ENCODE measurements at regions not wholly inside any gene's neighbourhood (a gene's known extent, or its start where the extent isn't known, plus 50 kb on each side); places are given as distances from the start of the nearest gene placed in this dataset.
A peak's percentile ranks its signal among the peaks of the same experiment; 100 is the strongest.

DNA sequence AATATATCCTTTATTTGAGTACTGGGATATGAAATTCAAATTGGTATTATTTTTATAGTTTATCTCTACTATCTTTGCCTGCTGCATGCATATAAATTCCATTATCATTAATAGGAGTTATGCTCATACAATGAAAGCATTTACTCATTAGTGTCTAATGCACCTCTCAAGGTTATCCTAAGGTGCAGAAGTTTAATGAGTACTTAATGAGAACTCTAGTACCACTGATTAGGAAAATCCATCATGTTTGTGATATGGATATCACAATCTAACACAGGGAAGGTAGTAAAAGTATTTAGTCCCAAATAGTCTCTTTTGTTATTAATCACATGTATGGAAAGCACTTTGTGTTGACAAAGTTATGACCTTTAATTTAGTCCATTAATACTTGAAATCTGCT is 77.2 kb upstream of the SLC10A2 start:
- TF ChIP-seq, protein P1, sequence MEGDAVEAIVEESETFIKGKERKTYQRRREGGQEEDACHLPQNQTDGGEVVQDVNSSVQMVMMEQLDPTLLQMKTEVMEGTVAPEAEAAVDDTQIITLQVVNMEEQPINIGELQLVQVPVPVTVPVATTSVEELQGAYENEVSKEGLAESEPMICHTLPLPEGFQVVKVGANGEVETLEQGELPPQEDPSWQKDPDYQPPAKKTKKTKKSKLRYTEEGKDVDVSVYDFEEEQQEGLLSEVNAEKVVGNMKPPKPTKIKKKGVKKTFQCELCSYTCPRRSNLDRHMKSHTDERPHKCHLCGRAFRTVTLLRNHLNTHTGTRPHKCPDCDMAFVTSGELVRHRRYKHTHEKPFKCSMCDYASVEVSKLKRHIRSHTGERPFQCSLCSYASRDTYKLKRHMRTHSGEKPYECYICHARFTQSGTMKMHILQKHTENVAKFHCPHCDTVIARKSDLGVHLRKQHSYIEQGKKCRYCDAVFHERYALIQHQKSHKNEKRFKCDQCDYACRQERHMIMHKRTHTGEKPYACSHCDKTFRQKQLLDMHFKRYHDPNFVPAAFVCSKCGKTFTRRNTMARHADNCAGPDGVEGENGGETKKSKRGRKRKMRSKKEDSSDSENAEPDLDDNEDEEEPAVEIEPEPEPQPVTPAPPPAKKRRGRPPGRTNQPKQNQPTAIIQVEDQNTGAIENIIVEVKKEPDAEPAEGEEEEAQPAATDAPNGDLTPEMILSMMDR (IDR thresholded peaks at IDR 0.05) = no peak
- Mint-ChIP-seq H3K9me3 (peaks cover 29% of the 10 kb centered on the region), H3K27ac (no peak overlapping the region), H3K36me3 (ENCODE audit: low read depth) (no peaks in the 10 kb centered on the region), H3K4me3 (no peak overlapping the region), H3K4me1 (ENCODE audit: low read depth) (no peaks in the 10 kb centered on the region), H3K27me3 (ENCODE audit: insufficient read depth) (no peaks in the 10 kb centered on the region)
- DNase-seq = no peak

DNA sequence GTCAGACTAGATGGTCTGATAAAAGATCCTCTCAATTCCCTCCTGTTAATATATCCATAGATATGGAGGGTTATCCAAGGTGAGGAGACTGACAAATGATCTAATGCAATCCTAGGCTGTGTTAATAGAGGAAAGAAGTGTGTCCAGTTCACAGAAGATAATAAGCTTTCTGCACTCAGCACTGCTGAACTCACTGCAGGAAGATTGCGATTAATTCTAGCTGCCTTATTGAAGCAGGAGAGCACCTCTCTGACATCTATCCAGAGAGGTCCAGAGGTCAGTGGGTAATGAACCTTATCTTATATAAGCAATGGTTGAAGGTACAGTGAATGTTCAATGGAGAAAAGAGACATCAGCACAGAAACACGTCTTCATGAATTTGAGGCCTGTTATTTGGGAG is 75.9 kb upstream of the SLC10A2 start:
- Mint-ChIP-seq H3K27ac (no peak overlapping the region), H3K4me1 (ENCODE audit: low read depth) (no peaks in the 10 kb centered on the region), H3K4me3 (no peak overlapping the region), H3K27me3 (ENCODE audit: insufficient read depth) (no peaks in the 10 kb centered on the region), H3K9me3 (peaks cover 35% of the 10 kb centered on the region), H3K36me3 (ENCODE audit: low read depth) (no peaks in the 10 kb centered on the region)
- TF ChIP-seq, protein P1 (IDR thresholded peaks at IDR 0.05) = no peak
- DNase-seq = no peak

DNA sequence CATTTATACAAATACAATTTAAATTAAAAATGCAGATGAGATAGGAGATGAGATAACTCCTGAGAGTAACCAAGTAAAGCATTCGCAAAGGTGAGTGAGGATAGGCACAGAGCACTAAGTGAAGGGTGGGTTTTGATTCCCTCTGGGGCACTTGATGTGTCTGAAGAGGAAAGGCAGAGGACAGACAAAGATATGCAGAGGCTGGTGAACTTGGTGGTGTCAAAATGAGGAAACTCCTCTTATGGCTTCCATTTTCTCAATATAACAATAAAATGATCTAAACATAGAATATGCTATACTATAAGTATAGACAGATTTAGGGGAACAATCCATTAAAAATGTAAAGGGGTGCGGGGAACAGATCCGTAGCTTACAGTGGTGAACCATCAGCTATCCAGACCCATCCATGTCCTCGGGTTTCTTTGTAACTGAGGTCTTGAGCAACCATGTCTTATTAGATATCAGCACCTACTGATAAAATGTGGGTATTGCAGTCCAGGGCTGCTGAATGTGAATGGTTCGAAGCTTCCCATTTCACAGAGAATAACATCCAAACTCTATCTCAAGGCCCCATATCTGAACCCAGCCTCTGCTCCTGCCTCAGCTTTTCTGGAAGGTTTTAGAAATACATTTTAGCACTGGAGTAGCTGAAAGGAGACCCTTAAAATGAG is 73.9 kb upstream of the SLC10A2 start:
- no peak overlapping the region for H3K27ac Mint-ChIP-seq
- no peaks in the 10 kb centered on the region for H3K27me3 Mint-ChIP-seq (ENCODE audit: insufficient read depth)
- no peaks in the 10 kb centered on the region for H3K4me1 Mint-ChIP-seq (ENCODE audit: low read depth)
- H3K9me3 Mint-ChIP-seq = peaks cover 26% of the 10 kb centered on the region
- H3K4me3 Mint-ChIP-seq = no peak overlapping the region
- no peaks in the 10 kb centered on the region for H3K36me3 Mint-ChIP-seq (ENCODE audit: low read depth)
- DNase-seq = no peak
- TF ChIP-seq, protein P1 (IDR thresholded peaks at IDR 0.05) = peak; percentile 38; the same call in 1 of the 2 replicates

DNA sequence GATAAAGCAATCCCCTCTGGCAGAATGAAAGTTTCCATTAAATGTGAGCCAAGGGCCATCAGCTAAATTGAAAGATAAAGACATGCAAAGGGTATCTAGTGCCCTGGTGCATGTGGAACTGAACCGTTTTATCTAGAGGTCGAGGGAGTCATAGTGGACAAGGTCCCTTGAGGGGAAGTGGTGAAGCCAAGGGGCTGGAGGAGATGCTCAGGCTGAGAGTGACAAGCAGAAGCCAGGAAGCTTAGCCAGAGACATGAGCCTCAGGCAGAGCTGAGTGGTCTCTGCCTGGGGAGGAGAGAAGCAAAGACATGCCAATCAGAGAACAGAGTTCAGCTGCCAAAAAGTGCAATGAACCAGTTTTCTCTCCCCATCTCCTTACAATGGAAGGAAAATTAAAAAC is 68.1 kb upstream of the SLC10A2 start:
- no peaks in the 10 kb centered on the region for H3K4me1 Mint-ChIP-seq (ENCODE audit: low read depth)
- no peaks in the 10 kb centered on the region for H3K36me3 Mint-ChIP-seq (ENCODE audit: low read depth)
- H3K4me3 Mint-ChIP-seq = no peak overlapping the region
- TF ChIP-seq, protein P1 (IDR thresholded peaks at IDR 0.05) = no peak
- H3K27ac Mint-ChIP-seq = no peak overlapping the region
- peaks cover 1% of the 10 kb centered on the region; the same call in 1 of the 2 replicates for H3K27me3 Mint-ChIP-seq (ENCODE audit: insufficient read depth)
- DNase-seq = no peak
- peaks cover 26% of the 10 kb centered on the region for H3K9me3 Mint-ChIP-seq

DNA sequence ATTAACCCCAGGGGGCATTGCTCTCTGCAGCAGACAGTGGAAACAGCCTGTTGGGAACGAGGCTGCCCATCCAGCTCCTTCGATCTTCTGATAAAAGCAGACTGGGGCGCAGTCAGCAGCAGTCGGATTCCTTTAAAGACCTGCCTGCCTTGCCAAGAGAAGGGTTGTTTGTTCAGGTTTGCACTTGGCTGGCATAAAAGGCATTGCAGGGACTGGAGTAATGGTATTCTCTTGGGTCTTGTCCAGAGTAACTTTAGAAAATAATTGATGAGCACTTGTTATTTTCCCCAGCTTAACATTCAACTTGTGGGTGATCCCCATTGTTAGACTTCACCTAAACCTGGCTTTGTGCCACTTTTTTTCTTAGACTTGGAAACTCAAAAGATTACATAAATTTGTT is 67.3 kb upstream of the SLC10A2 start:
- TF ChIP-seq, protein P1 (IDR thresholded peaks at IDR 0.05) = no peak
- no peaks in the 10 kb centered on the region for H3K4me1 Mint-ChIP-seq (ENCODE audit: low read depth)
- no peaks in the 10 kb centered on the region for H3K36me3 Mint-ChIP-seq (ENCODE audit: low read depth)
- peaks cover 1% of the 10 kb centered on the region; the same call in 1 of the 2 replicates for H3K27me3 Mint-ChIP-seq (ENCODE audit: insufficient read depth)
- DNase-seq = no peak
- H3K27ac Mint-ChIP-seq = no peak overlapping the region
- peaks cover 21% of the 10 kb centered on the region for H3K9me3 Mint-ChIP-seq
- H3K4me3 Mint-ChIP-seq = no peak overlapping the region
